GM12878 (cell line): ENCODE measurements at regions not wholly inside any gene's neighbourhood (a gene's known extent, or its start where the extent isn't known, plus 50 kb on each side); places are given as distances from the start of the nearest gene placed in this dataset.

Experiments
- ATAC-seq: fragments of 200-7000 bp; cut with Tn5 transposase; 3 replicates; pipeline ENCODE4 v1.9.1; 2020; ENCODE audit warnings: mild to moderate bottlenecking, moderate library complexity
- BruUV-seq: library from RNA; stranded (reverse); fragments of 400-500 nt; replicated peaks from 2 replicates; lab custom pipeline; 2021; lab: Mats Ljungman, UMichigan
- CTCF ChIA-PET: fragments of 300-600 bp; sonication (Branson Sonifier 250); formaldehyde crosslinking; extraction: SDS; loops from one replicate; lab custom pipeline; 2021; ENCODE audit warnings: inconsistent platforms; lab: Yijun Ruan, JAX
- POLR2A ChIA-PET: fragments of 350-600 bp; formaldehyde crosslinking; extraction: SDS; loops from one replicate; lab custom pipeline; 2021; ENCODE audit warnings: inconsistent platforms; lab: Charles Lee
- RAD21 ChIA-PET: fragments of 300-600 bp; sonication (Branson Sonifier 250); formaldehyde crosslinking; loops from one replicate; lab custom pipeline; 2023; ENCODE audit warnings: antibody characterized with exemption; ENCODE audit not compliant: unreplicated experiment; lab: Charles Lee
- SMC1A ChIA-PET: fragments of 300-600 bp; sonication (Branson Sonifier 250); formaldehyde crosslinking; loops from one replicate; lab custom pipeline; 2023; ENCODE audit not compliant: unreplicated experiment, uncharacterized antibody; lab: Charles Lee
- DNase-seq: peaks from one replicate; pipeline ENCODE4 v3.0.0-alpha.2; 2011; ENCODE audit warnings: low read depth, low spot score
- FAIRE-seq: peaks from 3 replicates; lab custom pipeline; 2011; peaks lifted over from hg19 to GRCh38; lab: Jason Lieb, UNC
- H2AFZ ChIP-seq: 2 replicates; pipeline ENCODE4 v1.6.0; 2011; ENCODE audit warnings: low read depth, low read length, control low read depth; ENCODE audit not compliant: control insufficient read depth
- H3K27ac ChIP-seq: 2 replicates; pipeline ENCODE4 v1.5.1; 2011; ENCODE audit warnings: control low read depth; ENCODE audit not compliant: control insufficient read depth, insufficient read depth
- H3K27me3 ChIP-seq, 2 experiments: replicated peaks in 1 of 2; 2 replicates each; pipeline versions ENCODE4 v1.6.0 to v1.6.1; 2011; ENCODE audit warnings: low read length in 1 of 2; ENCODE audit not compliant: control insufficient read depth in 2 of 2, insufficient read depth in 2 of 2
- H3K36me3 ChIP-seq, 2 experiments: 2 replicates each; pipeline ENCODE4 v1.5.1; 2011; ENCODE audit warnings: low read length in 1 of 2; ENCODE audit not compliant: control insufficient read depth in 2 of 2, insufficient read depth in 2 of 2
- H3K4me1 ChIP-seq: 2 replicates; pipeline ENCODE4 v1.6.1; 2011; ENCODE audit warnings: mild to moderate bottlenecking, low read length, moderate library complexity, mixed read lengths; ENCODE audit not compliant: control insufficient read depth, insufficient read depth
- H3K4me2 ChIP-seq: 2 replicates; pipeline ENCODE4 v1.6.0; 2011; ENCODE audit warnings: control low read depth; ENCODE audit not compliant: control insufficient read depth, insufficient read depth
- H3K4me3 ChIP-seq: fragments of 200-600 bp; sonication (generic); 2 replicates; pipeline ENCODE4 v1.5.1; 2016
- H3K79me2 ChIP-seq: 2 replicates; pipeline ENCODE4 v1.6.0; 2011; ENCODE audit warnings: low read length; ENCODE audit not compliant: control insufficient read depth, insufficient read depth
- H3K9ac ChIP-seq: 2 replicates; pipeline ENCODE4 v1.8.0; 2011; ENCODE audit warnings: low read length, control low read depth, mixed read lengths; ENCODE audit not compliant: control insufficient read depth, insufficient read depth
- H3K9me3 ChIP-seq: replicated peaks from 3 replicates; pipeline ENCODE4 v1.5.1; 2011; ENCODE audit warnings: mild to moderate bottlenecking, low read length; ENCODE audit not compliant: control insufficient read depth, insufficient read depth
- H4K20me1 ChIP-seq: 2 replicates; pipeline ENCODE4 v1.6.0; 2011; ENCODE audit not compliant: control insufficient read depth, insufficient read depth
- CEBPZ ChIP-seq: fragments of 150-350 bp; IDR thresholded peaks from 2 replicates; pipeline ENCODE4 v1.6.1; 2016; ENCODE audit warnings: low read depth, low read length
- EGR1 ChIP-seq, 2 experiments: IDR thresholded peaks; 1 replicate in 1 of 2; 2 replicates in 1 of 2; pipeline ENCODE4 v1.6.1; 2011 to 2012; ENCODE audit warnings: low read depth in 2 of 2, low read length in 2 of 2, borderline replicate concordance in 1 of 2, mild to moderate bottlenecking in 1 of 2, moderate library complexity in 1 of 2
- FOXK2 ChIP-seq: fragments of 450-650 bp; IDR thresholded peaks from 2 replicates; pipeline ENCODE4 v1.6.1; 2017; ENCODE audit warnings: mild to moderate bottlenecking, moderate library complexity
- MYC ChIP-seq: IDR thresholded peaks from 2 replicates; pipeline ENCODE4 v1.6.1; 2011; ENCODE audit warnings: mild to moderate bottlenecking, low read length, moderate library complexity, inconsistent platforms; ENCODE audit not compliant: insufficient read depth, insufficient replicate concordance, insufficient read length, severe bottlenecking
- NKRF ChIP-seq: fragments of 450-650 bp; conservative IDR thresholded peaks from 2 replicates; pipeline ENCODE4 v1.6.1; 2017; ENCODE audit warnings: mild to moderate bottlenecking, moderate library complexity
- SPI1 ChIP-seq: IDR thresholded peaks from 2 replicates; pipeline ENCODE4 v1.6.1; 2011; ENCODE audit warnings: low read depth, mild to moderate bottlenecking, low read length, moderate library complexity, borderline replicate concordance; ENCODE audit not compliant: insufficient read depth
- SRF ChIP-seq, 2 experiments: IDR thresholded peaks; 2 replicates each; pipeline ENCODE4 v1.6.1; 2011; ENCODE audit warnings: low read depth in 2 of 2, low read length in 2 of 2, mild to moderate bottlenecking in 1 of 2, moderate library complexity in 1 of 2
- WGBS: methylation state at CpG from one replicate; pipeline ENCODE4 v1.1.6; 2016; ENCODE audit warnings: low lambda C conversion rate; ENCODE audit not compliant: insufficient replicate concordance, insufficient coverage; ENCODE audit errors: missing lambda C conversion rate; 5-methylcytosine and 5-hydroxymethylcytosine counted together
- in situ Hi-C: fragments of 300-500 bp; cut with MboI; formaldehyde crosslinking; loops from 9 replicates; pipeline ENCODE4 v1.14.3; 2018; ENCODE audit warnings: mixed read lengths
- intact Hi-C: fragments of 100-400 bp; cut with micrococcal nuclease; formaldehyde crosslinking; loops from one replicate; pipeline ENCODE4 v1.14.2; 2022; ENCODE audit not compliant: unreplicated experiment
- TF ChIP-seq, protein P1 (sequence below): fragments of 450-650 bp; IDR thresholded peaks from 2 replicates; pipeline ENCODE4 v1.6.1; 2017; ENCODE audit warnings: mild to moderate bottlenecking
- TF ChIP-seq, protein P2 (sequence below): fragments of 450-650 bp; IDR thresholded peaks from 2 replicates; pipeline ENCODE4 v1.6.1; 2014; ENCODE audit warnings: mild to moderate bottlenecking
- TF ChIP-seq, protein P3 (sequence below): fragments of 450-650 bp; IDR thresholded peaks from 2 replicates; pipeline ENCODE4 v1.6.1; 2017; ENCODE audit warnings: mild to moderate bottlenecking, moderate library complexity

GRCh38 chr2:237185553-237185925 lies 99.8 kb downstream of the COPS8 start:
- H3K36me3 ChIP-seq: no peaks in the 10 kb centered on the region
- no peak for DNase-seq
- ChIA-PET RAD21 (interaction anchor here (1.2 kb wide), 1 partner anchor 11 kb away, joined by 5 read pairs; no protein-coding TSS in a partner anchor), SMC1A (interaction anchor here (0.9 to 1.3 kb wide), 2 partner anchors 11 to 17 kb away, joined by 4 read pairs; no protein-coding TSS in a partner anchor), POLR2A (no interaction called here), CTCF (interaction anchor here (0.7 kb wide), 1 partner anchor 31 kb away, joined by 3 read pairs; no protein-coding TSS in a partner anchor)
- ATAC-seq: no peak
- H3K27me3 ChIP-seq: no peaks in the 10 kb centered on the region; a peak in 2 of 4 replicates
- no peak overlapping the region for H3K4me3 ChIP-seq
- intact Hi-C loops: no loop called here
- no peak for FAIRE-seq
- H3K79me2 ChIP-seq: no peaks in the 10 kb centered on the region
- no peak overlapping the region for H3K27ac ChIP-seq
- H3K4me1 ChIP-seq: no peaks in the 10 kb centered on the region
- no peaks in the 10 kb centered on the region for H3K9me3 ChIP-seq
- no peaks in the 10 kb centered on the region for H4K20me1 ChIP-seq
- in situ Hi-C loops: no loop called here
- no TSS peak for BruUV-seq
- no peak overlapping the region for H3K9ac ChIP-seq
- 26% methylated on average over 7 of the region's 7 CpGs for WGBS
- no peak overlapping the region for H3K4me2 ChIP-seq
- H2AFZ ChIP-seq: no peak overlapping the region
- TF ChIP-seq CEBPZ (no peak), SPI1 (no peak), NKRF (no peak), EGR1 (IDR thresholded peaks at IDR 0.05; ENCODE audit: borderline replicate concordance in 1 of 2, low read depth in 2 of 2, low read length in 2 of 2) (no peak), MYC (no peak), SRF (IDR thresholded peaks at IDR 0.05; ENCODE audit: low read depth in 2 of 2, low read length in 2 of 2) (no peak), FOXK2 (no peak)
- TF ChIP-seq, protein P1, sequence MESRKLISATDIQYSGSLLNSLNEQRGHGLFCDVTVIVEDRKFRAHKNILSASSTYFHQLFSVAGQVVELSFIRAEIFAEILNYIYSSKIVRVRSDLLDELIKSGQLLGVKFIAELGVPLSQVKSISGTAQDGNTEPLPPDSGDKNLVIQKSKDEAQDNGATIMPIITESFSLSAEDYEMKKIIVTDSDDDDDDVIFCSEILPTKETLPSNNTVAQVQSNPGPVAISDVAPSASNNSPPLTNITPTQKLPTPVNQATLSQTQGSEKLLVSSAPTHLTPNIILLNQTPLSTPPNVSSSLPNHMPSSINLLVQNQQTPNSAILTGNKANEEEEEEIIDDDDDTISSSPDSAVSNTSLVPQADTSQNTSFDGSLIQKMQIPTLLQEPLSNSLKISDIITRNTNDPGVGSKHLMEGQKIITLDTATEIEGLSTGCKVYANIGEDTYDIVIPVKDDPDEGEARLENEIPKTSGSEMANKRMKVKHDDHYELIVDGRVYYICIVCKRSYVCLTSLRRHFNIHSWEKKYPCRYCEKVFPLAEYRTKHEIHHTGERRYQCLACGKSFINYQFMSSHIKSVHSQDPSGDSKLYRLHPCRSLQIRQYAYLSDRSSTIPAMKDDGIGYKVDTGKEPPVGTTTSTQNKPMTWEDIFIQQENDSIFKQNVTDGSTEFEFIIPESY: no peak
- TF ChIP-seq, protein P2, sequence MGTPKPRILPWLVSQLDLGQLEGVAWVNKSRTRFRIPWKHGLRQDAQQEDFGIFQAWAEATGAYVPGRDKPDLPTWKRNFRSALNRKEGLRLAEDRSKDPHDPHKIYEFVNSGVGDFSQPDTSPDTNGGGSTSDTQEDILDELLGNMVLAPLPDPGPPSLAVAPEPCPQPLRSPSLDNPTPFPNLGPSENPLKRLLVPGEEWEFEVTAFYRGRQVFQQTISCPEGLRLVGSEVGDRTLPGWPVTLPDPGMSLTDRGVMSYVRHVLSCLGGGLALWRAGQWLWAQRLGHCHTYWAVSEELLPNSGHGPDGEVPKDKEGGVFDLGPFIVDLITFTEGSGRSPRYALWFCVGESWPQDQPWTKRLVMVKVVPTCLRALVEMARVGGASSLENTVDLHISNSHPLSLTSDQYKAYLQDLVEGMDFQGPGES: no peak
- TF ChIP-seq, protein P3, sequence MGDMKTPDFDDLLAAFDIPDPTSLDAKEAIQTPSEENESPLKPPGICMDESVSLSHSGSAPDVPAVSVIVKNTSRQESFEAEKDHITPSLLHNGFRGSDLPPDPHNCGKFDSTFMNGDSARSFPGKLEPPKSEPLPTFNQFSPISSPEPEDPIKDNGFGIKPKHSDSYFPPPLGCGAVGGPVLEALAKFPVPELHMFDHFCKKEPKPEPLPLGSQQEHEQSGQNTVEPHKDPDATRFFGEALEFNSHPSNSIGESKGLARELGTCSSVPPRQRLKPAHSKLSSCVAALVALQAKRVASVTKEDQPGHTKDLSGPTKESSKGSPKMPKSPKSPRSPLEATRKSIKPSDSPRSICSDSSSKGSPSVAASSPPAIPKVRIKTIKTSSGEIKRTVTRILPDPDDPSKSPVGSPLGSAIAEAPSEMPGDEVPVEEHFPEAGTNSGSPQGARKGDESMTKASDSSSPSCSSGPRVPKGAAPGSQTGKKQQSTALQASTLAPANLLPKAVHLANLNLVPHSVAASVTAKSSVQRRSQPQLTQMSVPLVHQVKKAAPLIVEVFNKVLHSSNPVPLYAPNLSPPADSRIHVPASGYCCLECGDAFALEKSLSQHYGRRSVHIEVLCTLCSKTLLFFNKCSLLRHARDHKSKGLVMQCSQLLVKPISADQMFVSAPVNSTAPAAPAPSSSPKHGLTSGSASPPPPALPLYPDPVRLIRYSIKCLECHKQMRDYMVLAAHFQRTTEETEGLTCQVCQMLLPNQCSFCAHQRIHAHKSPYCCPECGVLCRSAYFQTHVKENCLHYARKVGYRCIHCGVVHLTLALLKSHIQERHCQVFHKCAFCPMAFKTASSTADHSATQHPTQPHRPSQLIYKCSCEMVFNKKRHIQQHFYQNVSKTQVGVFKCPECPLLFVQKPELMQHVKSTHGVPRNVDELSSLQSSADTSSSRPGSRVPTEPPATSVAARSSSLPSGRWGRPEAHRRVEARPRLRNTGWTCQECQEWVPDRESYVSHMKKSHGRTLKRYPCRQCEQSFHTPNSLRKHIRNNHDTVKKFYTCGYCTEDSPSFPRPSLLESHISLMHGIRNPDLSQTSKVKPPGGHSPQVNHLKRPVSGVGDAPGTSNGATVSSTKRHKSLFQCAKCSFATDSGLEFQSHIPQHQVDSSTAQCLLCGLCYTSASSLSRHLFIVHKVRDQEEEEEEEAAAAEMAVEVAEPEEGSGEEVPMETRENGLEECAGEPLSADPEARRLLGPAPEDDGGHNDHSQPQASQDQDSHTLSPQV: no peak
